ENCODE measurements at regions not wholly inside any gene's neighbourhood (a gene's known extent, or its start where the extent isn't known, plus 50 kb on each side); places are given as distances from the start of the nearest gene placed in this dataset.

DNA sequence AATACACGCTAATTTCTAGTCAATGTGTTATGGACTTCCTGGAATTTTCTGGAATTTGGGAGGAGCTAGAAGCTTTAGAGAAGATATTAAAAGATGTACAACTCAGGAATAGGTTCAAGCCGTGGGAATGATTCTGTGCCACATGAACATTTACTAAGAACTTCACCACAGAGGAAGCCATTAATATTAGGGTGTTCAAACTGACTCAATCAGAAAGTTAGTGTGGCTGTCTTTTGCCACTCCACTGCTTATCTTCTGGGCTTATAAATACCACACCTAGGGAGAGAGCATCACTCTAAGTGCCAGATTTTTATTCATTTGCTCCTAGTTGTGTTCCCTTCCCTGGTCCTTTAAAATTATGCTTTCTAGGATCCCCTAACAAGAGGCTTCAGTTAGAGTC lies 409.8 kb downstream of the KCTD8 start:
- Mint-ChIP-seq H3K4me1 (no peaks in the 10 kb centered on the region), H3K27ac (no peak overlapping the region), H3K27me3 (no peaks in the 10 kb centered on the region), H3K9me3 (peaks cover 0 to 14% (median 3%) of the 10 kb centered on the region in 7 donors), H3K4me3 (no peak overlapping the region), H3K36me3 (no peaks in the 10 kb centered on the region)
- Histone ChIP-seq H3K4me1 (ENCODE audit: control insufficient read depth, insufficient read depth, low read length, poor library complexity, severe bottlenecking) (no peaks in the 10 kb centered on the region), H3K9me3 (ENCODE audit: control insufficient read depth in 2 of 2, low read length in 2 of 2) (no peaks in the 10 kb centered on the region), H3K36me3 (ENCODE audit: control insufficient read depth, insufficient read depth, low read length) (no peaks in the 10 kb centered on the region), H3K27ac (ENCODE audit: insufficient read depth, low read length, poor library complexity, severe bottlenecking) (no peak overlapping the region), H3K4me3 (ENCODE audit: low read depth, low read length) (no peak overlapping the region), H3K27me3 (ENCODE audit: control insufficient read depth, insufficient read depth, low read length) (no peaks in the 10 kb centered on the region)
- ATAC-seq (ENCODE audit: low read depth in 2 of 2) = no peak
- DNase-seq = no peak

DNA sequence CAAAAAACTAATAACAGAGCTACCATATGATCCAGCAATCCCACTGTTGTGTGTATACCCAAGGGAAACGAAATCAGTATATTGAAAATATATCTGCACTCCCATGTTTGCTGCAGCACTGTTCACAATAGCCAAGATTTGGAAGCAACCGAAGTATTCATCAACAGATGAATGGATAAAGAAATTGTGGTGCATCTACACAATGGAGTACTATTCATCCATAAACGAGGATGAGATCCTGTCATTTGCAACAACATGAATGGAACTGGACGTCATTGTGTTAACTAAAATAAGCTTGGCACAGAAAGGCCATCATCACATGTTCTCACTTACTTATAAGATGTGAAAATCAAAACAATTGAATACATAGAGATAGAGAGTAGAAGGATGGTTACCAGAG lies 402.1 kb downstream of the KCTD8 start:
- peaks cover 0 to 12% (median 3%) of the 10 kb centered on the region in 7 donors for H3K9me3 Mint-ChIP-seq
- H3K4me1 Mint-ChIP-seq = no peaks in the 10 kb centered on the region
- H3K36me3 Mint-ChIP-seq = no peaks in the 10 kb centered on the region
- no peak overlapping the region for H3K4me3 Mint-ChIP-seq
- no peaks in the 10 kb centered on the region for H3K36me3 ChIP-seq (ENCODE audit: control insufficient read depth, insufficient read depth, low read length)
- H3K27me3 Mint-ChIP-seq = no peaks in the 10 kb centered on the region
- DNase-seq = no peak
- H3K4me3 ChIP-seq (ENCODE audit: low read depth, low read length) = no peak overlapping the region
- no peak overlapping the region for H3K27ac ChIP-seq (ENCODE audit: insufficient read depth, low read length, poor library complexity, severe bottlenecking)
- H3K9me3 ChIP-seq (ENCODE audit: control insufficient read depth in 2 of 2, low read length in 2 of 2) = peaks cover 0 to 3% of the 10 kb centered on the region in 2 experiments
- no peaks in the 10 kb centered on the region for H3K4me1 ChIP-seq (ENCODE audit: control insufficient read depth, insufficient read depth, low read length, poor library complexity, severe bottlenecking)
- H3K27ac Mint-ChIP-seq = no peak overlapping the region
- no peaks in the 10 kb centered on the region for H3K27me3 ChIP-seq (ENCODE audit: control insufficient read depth, insufficient read depth, low read length)
- no peak for ATAC-seq (ENCODE audit: low read depth in 2 of 2)

- Histone ChIP-seq H3K4me3 (ENCODE audit: low read depth, low read length) (no peak overlapping the region), H3K36me3 (ENCODE audit: control insufficient read depth, insufficient read depth, low read length) (no peaks in the 10 kb centered on the region), H3K4me1 (ENCODE audit: control insufficient read depth, insufficient read depth, low read length, poor library complexity, severe bottlenecking) (no peaks in the 10 kb centered on the region), H3K27me3 (ENCODE audit: control insufficient read depth, insufficient read depth, low read length) (no peaks in the 10 kb centered on the region), H3K9me3 (ENCODE audit: control insufficient read depth in 2 of 2, low read length in 2 of 2) (no peaks in the 10 kb centered on the region), H3K27ac (ENCODE audit: insufficient read depth, low read length, poor library complexity, severe bottlenecking) (no peak overlapping the region)
- Mint-ChIP-seq H3K36me3 (no peaks in the 10 kb centered on the region), H3K27me3 (no peaks in the 10 kb centered on the region), H3K27ac (no peak overlapping the region), H3K4me1 (no peaks in the 10 kb centered on the region), H3K4me3 (no peak overlapping the region), H3K9me3 (peaks cover 2 to 11% (median 7%) of the 10 kb centered on the region in 7 donors)
- ATAC-seq (ENCODE audit: low read depth in 2 of 2) (no peak), DNase-seq (no peak)
These were observed 391.9 kb downstream of the KCTD8 start for GRCh38 chr4:44056721-44057151.

- H3K9me3 Mint-ChIP-seq = peaks cover 0 to 5% (median 3%) of the 10 kb centered on the region in 7 donors
- H3K27me3 Mint-ChIP-seq = no peaks in the 10 kb centered on the region
- no peaks in the 10 kb centered on the region for H3K27me3 ChIP-seq (ENCODE audit: control insufficient read depth, insufficient read depth, low read length)
- H3K4me3 Mint-ChIP-seq = no peak overlapping the region
- H3K27ac Mint-ChIP-seq = no peak overlapping the region
- ATAC-seq (ENCODE audit: low read depth in 2 of 2) (no peak), DNase-seq (no peak)
- no peak overlapping the region for H3K4me3 ChIP-seq (ENCODE audit: low read depth, low read length)
- no peaks in the 10 kb centered on the region for H3K4me1 ChIP-seq (ENCODE audit: control insufficient read depth, insufficient read depth, low read length, poor library complexity, severe bottlenecking)
- H3K9me3 ChIP-seq (ENCODE audit: control insufficient read depth in 2 of 2, low read length in 2 of 2) = peaks cover 0 to 14% of the 10 kb centered on the region in 2 experiments
- H3K4me1 Mint-ChIP-seq = no peaks in the 10 kb centered on the region
- no peaks in the 10 kb centered on the region for H3K36me3 ChIP-seq (ENCODE audit: control insufficient read depth, insufficient read depth, low read length)
- H3K36me3 Mint-ChIP-seq = no peaks in the 10 kb centered on the region
- H3K27ac ChIP-seq (ENCODE audit: insufficient read depth, low read length, poor library complexity, severe bottlenecking) = no peak overlapping the region
These were observed 377.8 kb downstream of the KCTD8 start for GRCh38 chr4:44070843-44071242.

GRCh38 chr4:44071959-44072955 lies 376.4 kb downstream of the KCTD8 start:
- no peak overlapping the region for H3K4me3 ChIP-seq (ENCODE audit: low read depth, low read length)
- ATAC-seq (ENCODE audit: low read depth in 2 of 2) (no peak), DNase-seq (no peak)
- Mint-ChIP-seq H3K36me3 (no peaks in the 10 kb centered on the region), H3K9me3 (peaks cover 0 to 5% (median 3%) of the 10 kb centered on the region in 7 donors), H3K4me3 (no peak overlapping the region), H3K4me1 (no peaks in the 10 kb centered on the region), H3K27ac (no peak overlapping the region), H3K27me3 (no peaks in the 10 kb centered on the region)
- no peaks in the 10 kb centered on the region for H3K4me1 ChIP-seq (ENCODE audit: control insufficient read depth, insufficient read depth, low read length, poor library complexity, severe bottlenecking)
- H3K9me3 ChIP-seq (ENCODE audit: control insufficient read depth in 2 of 2, low read length in 2 of 2) = peaks cover 0 to 14% of the 10 kb centered on the region in 2 experiments
- H3K36me3 ChIP-seq (ENCODE audit: control insufficient read depth, insufficient read depth, low read length) = no peaks in the 10 kb centered on the region
- H3K27ac ChIP-seq (ENCODE audit: insufficient read depth, low read length, poor library complexity, severe bottlenecking) = no peak overlapping the region
- H3K27me3 ChIP-seq (ENCODE audit: control insufficient read depth, insufficient read depth, low read length) = no peaks in the 10 kb centered on the region

DNA sequence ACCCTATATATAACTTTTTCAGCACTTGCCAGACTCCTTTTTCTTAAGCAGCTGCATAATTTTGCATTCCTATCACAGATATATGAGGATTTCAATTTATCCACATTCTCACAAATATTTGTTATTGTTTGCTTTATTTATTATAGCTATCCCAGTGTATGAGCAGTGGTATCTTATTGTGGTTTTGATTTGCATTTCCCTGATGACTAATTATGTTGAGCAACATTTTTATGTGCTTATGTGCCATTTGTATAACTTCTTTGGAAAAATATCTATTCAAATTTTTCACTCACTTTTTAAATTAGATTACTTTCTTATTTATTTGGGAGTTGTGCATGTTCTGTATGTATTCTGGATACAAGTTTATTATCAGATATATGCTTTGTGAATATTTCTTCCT lies 361.9 kb downstream of the KCTD8 start:
- no peaks in the 10 kb centered on the region for H3K4me1 Mint-ChIP-seq
- H3K27ac ChIP-seq (ENCODE audit: insufficient read depth, low read length, poor library complexity, severe bottlenecking) = no peak overlapping the region
- peaks cover 0 to 17% (median 4%) of the 10 kb centered on the region in 7 donors for H3K9me3 Mint-ChIP-seq
- no peak for ATAC-seq (ENCODE audit: low read depth in 2 of 2)
- H3K27ac Mint-ChIP-seq = no peak overlapping the region
- H3K9me3 ChIP-seq (ENCODE audit: control insufficient read depth in 2 of 2, low read length in 2 of 2) = no peaks in the 10 kb centered on the region
- H3K27me3 ChIP-seq (ENCODE audit: control insufficient read depth, insufficient read depth, low read length) = no peaks in the 10 kb centered on the region
- H3K4me1 ChIP-seq (ENCODE audit: control insufficient read depth, insufficient read depth, low read length, poor library complexity, severe bottlenecking) = no peaks in the 10 kb centered on the region
- no peaks in the 10 kb centered on the region for H3K36me3 ChIP-seq (ENCODE audit: control insufficient read depth, insufficient read depth, low read length)
- no peaks in the 10 kb centered on the region for H3K27me3 Mint-ChIP-seq
- H3K4me3 Mint-ChIP-seq = no peak overlapping the region
- no peaks in the 10 kb centered on the region for H3K36me3 Mint-ChIP-seq
- no peak overlapping the region for H3K4me3 ChIP-seq (ENCODE audit: low read depth, low read length)
- DNase-seq = no peak

DNA sequence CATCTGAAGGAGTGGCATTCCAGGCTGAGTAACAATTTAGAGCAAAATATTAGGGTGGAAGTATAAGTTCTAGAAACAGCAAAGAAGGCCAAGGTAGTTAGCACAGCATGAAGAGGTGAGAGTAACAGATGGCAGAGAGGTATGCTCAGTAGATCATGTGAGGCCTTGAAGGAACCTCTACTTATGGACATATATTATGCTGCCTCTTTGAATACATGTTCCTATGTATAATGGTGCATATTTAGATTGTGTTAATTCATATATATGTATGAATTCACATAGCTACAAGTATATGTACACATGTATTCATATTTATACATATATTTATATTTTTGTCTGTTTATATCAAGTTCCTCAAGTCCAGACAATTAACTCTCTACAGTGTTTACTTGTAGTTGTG lies 355.2 kb downstream of the KCTD8 start:
- DNase-seq = no peak
- Histone ChIP-seq H3K9me3 (ENCODE audit: control insufficient read depth in 2 of 2, low read length in 2 of 2) (no peaks in the 10 kb centered on the region), H3K36me3 (ENCODE audit: control insufficient read depth, insufficient read depth, low read length) (no peaks in the 10 kb centered on the region), H3K27ac (ENCODE audit: insufficient read depth, low read length, poor library complexity, severe bottlenecking) (no peak overlapping the region), H3K4me3 (ENCODE audit: low read depth, low read length) (no peak overlapping the region), H3K27me3 (ENCODE audit: control insufficient read depth, insufficient read depth, low read length) (no peaks in the 10 kb centered on the region), H3K4me1 (ENCODE audit: control insufficient read depth, insufficient read depth, low read length, poor library complexity, severe bottlenecking) (no peaks in the 10 kb centered on the region)
- no peak overlapping the region for H3K4me3 Mint-ChIP-seq
- no peak for ATAC-seq (ENCODE audit: low read depth in 2 of 2)
- H3K9me3 Mint-ChIP-seq = peaks cover 1 to 8% (median 4%) of the 10 kb centered on the region in 7 donors
- no peaks in the 10 kb centered on the region for H3K27me3 Mint-ChIP-seq
- no peaks in the 10 kb centered on the region for H3K36me3 Mint-ChIP-seq
- H3K4me1 Mint-ChIP-seq = no peaks in the 10 kb centered on the region
- no peak overlapping the region for H3K27ac Mint-ChIP-seq

- Histone ChIP-seq H3K4me3 (ENCODE audit: low read depth, low read length) (no peak overlapping the region), H3K9me3 (ENCODE audit: control insufficient read depth in 2 of 2, low read length in 2 of 2) (no peaks in the 10 kb centered on the region), H3K4me1 (ENCODE audit: control insufficient read depth, insufficient read depth, low read length, poor library complexity, severe bottlenecking) (no peaks in the 10 kb centered on the region), H3K36me3 (ENCODE audit: control insufficient read depth, insufficient read depth, low read length) (no peaks in the 10 kb centered on the region), H3K27me3 (ENCODE audit: control insufficient read depth, insufficient read depth, low read length) (no peaks in the 10 kb centered on the region), H3K27ac (ENCODE audit: insufficient read depth, low read length, poor library complexity, severe bottlenecking) (no peak overlapping the region)
- ATAC-seq (ENCODE audit: low read depth in 2 of 2) (no peak), DNase-seq (no peak)
- Mint-ChIP-seq H3K27ac (no peak overlapping the region), H3K27me3 (no peaks in the 10 kb centered on the region), H3K36me3 (no peaks in the 10 kb centered on the region), H3K4me3 (no peak overlapping the region), H3K4me1 (no peaks in the 10 kb centered on the region), H3K9me3 (peaks cover 3 to 32% (median 7%) of the 10 kb centered on the region in 7 donors)
These were observed 349.6 kb downstream of the KCTD8 start for GRCh38 chr4:44098973-44099372.
